HG02571 (cell line): ENCODE measurements at regions not wholly inside any gene's neighbourhood (a gene's known extent, or its start where the extent isn't known, plus 50 kb on each side); places are given as distances from the start of the nearest gene placed in this dataset.
"Not testable (repeated sequence)": the region's sequence is repeated elsewhere in the genome, so short reads cannot be mapped to it uniquely, and the experiment has no call there.

Source experiments
- ATAC-seq: cut with Tn5 transposase; IDR thresholded peaks from one replicate; pipeline ENCODE4 v1.9.1; 2021; ENCODE audit warnings: mild to moderate bottlenecking, moderate library complexity; ENCODE audit not compliant: unreplicated experiment

GRCh38 chr11:98185245-98185644 lies 835.5 kb upstream of the CNTN5 start:
- ATAC-seq, result no peak

GRCh38 chr11:98194611-98195010 lies 826.1 kb upstream of the CNTN5 start:
- no peak for ATAC-seq

GRCh38 chr11:98195300-98195699 lies 825.4 kb upstream of the CNTN5 start:
- ATAC-seq, result no peak

- no peak for ATAC-seq
These were observed 813.7 kb upstream of the CNTN5 start for GRCh38 chr11:98207086-98207485.

GRCh38 chr11:98227278-98227677 lies 793.5 kb upstream of the CNTN5 start:
- ATAC-seq, result no peak

- no peak for ATAC-seq
These were observed 790.1 kb upstream of the CNTN5 start for GRCh38 chr11:98230678-98231077.

- ATAC-seq, result no peak
These were observed 786.1 kb upstream of the CNTN5 start for GRCh38 chr11:98234698-98235097.

- ATAC-seq, result no peak
These were observed 776.9 kb upstream of the CNTN5 start for GRCh38 chr11:98243897-98244296.

- no peak for ATAC-seq
These were observed 759.8 kb upstream of the CNTN5 start for GRCh38 chr11:98260983-98261382.

GRCh38 chr11:98277251-98277912 lies 743.4 kb upstream of the CNTN5 start:
- ATAC-seq, result no peak

- ATAC-seq, result no peak
These were observed 731.0 kb upstream of the CNTN5 start for GRCh38 chr11:98289617-98290263.

GRCh38 chr11:98296091-98296880 lies 724.5 kb upstream of the CNTN5 start:
- ATAC-seq, result no peak

GRCh38 chr11:98300719-98301118 lies 720.0 kb upstream of the CNTN5 start:
- ATAC-seq, result no peak

- no peak for ATAC-seq
These were observed 712.8 kb upstream of the CNTN5 start for GRCh38 chr11:98307827-98308491.

- not testable (repeated sequence) for ATAC-seq
These were observed 690.4 kb upstream of the CNTN5 start for GRCh38 chr11:98330306-98330705.

GRCh38 chr11:98358551-98358950 lies 662.2 kb upstream of the CNTN5 start:
- ATAC-seq, result no peak

- no peak for ATAC-seq
These were observed 655.6 kb upstream of the CNTN5 start for GRCh38 chr11:98365190-98365589.

GRCh38 chr11:98365941-98366340 lies 654.8 kb upstream of the CNTN5 start:
- ATAC-seq, result no peak

GRCh38 chr11:98390391-98390790 lies 630.4 kb upstream of the CNTN5 start:
- no peak for ATAC-seq

- ATAC-seq, result not testable (repeated sequence)
These were observed 626.2 kb upstream of the CNTN5 start for GRCh38 chr11:98394500-98394899.

GRCh38 chr11:98398508-98398907 lies 622.2 kb upstream of the CNTN5 start:
- no peak for ATAC-seq
